Heart left ventricle (tissue), 13 donors: ENCODE measurements at regions not wholly inside any gene's neighbourhood (a gene's known extent, or its start where the extent isn't known, plus 50 kb on each side); places are given as distances from the start of the nearest gene placed in this dataset.

Source experiments
- CTCF ChIP-seq, 12 donors: fragments of 200-600 bp; sonication (generic) in 4 of 12; IDR thresholded peaks; one replicate each; pipeline versions ENCODE4 v1.5.0 to v1.8.0; 2018 to 2022; ENCODE audit warnings: antibody characterized with exemption in 12 of 12, mild to moderate bottlenecking in 5 of 12
- POLR2A ChIP-seq, 2 donors: fragments of 450-650 bp; IDR thresholded peaks; one replicate each; pipeline ENCODE4 v1.6.1; 2017; ENCODE audit warnings: antibody characterized with exemption in 2 of 2, mild to moderate bottlenecking in 2 of 2, moderate library complexity in 2 of 2
- donor health status: ischemic (EF 13 %, LVEDD 7.1; RV severe dilation, severe dysfunction).
- donor health status: DM: no; HTN: yes; CAD: no.
- donor health status: DM: no; HTN: no; CAD: no.
- donor health status: ischemic (EF 25% LVEDD 6.9; RV normal size, moderate dysfunction).
- donor health status: ischemic (EF 25% LVEDD 5.7; RV mildly dilated, moderate dysfunction).
- donor health status: ischemic (EF 35%, LVEDD 5.7; RV mildly dilated, moderate dysfunction).
- donor health status: nonischemic (EF 11% LVEDD 7.7; RV severe dilation, severe dysfunction).
- donor health status: DM: yes; HTN: yes; CAD: no.
- donor health status: PGD.
- donor health status: ischemic (EF 29% LVEDD 5.4; RV normal size, mild dysfunction).
- donor health status: nonischemic (EF 23%, LVEDD 6.1; RV moderate dilation, normal function).

- TF ChIP-seq CTCF (IDR thresholded peaks at IDR 0.05) (no peak), POLR2A (IDR thresholded peaks at IDR 0.05) (no peak)
These were observed 119.4 kb upstream of the MSX1 start for GRCh38 chr4:4740071-4740470.
